K562 (cell line): ENCODE measurements at regions not wholly inside any gene's neighbourhood (a gene's known extent, or its start where the extent isn't known, plus 50 kb on each side); places are given as distances from the start of the nearest gene placed in this dataset.

ENCODE experiments used
- ATAC-seq: fragments of 200-7000 bp; cut with Tn5 transposase; 3 replicates; pipeline ENCODE4 v1.9.1; 2020; ENCODE audit warnings: moderate library complexity
- BruUV-seq: library from RNA; stranded (reverse); fragments of 400-500 nt; replicated peaks from 2 replicates; lab custom pipeline; 2021; lab: Mats Ljungman, UMichigan
- CTCF ChIA-PET: fragments of 300-600 bp; formaldehyde crosslinking; extraction: SDS; loops from one replicate; lab custom pipeline; 2021; ENCODE audit warnings: low intra/inter-chr PET ratio; lab: Yijun Ruan, JAX
- POLR2A ChIA-PET: fragments of 300-600, 350-650 bp; sonication (Branson Sonifier 250); formaldehyde crosslinking; extraction: SDS; loops from one replicate; lab custom pipeline; 2021; ENCODE audit warnings: antibody characterized with exemption, inconsistent platforms; lab: Yijun Ruan, JAX
- DNase-seq, 4 experiments: peaks; one replicate each; pipeline versions ENCODE4 v3.0.0 to v3.0.0-alpha.2; 2011 to 2018; ENCODE audit warnings: low spot score in 3 of 4, mixed read lengths in 3 of 4; ENCODE audit errors: extremely low read depth in 1 of 4
- FAIRE-seq: peaks from 2 replicates; lab custom pipeline; 2011; peaks lifted over from hg19 to GRCh38; lab: Jason Lieb, UNC
- H2AFZ ChIP-seq: 2 replicates; pipeline ENCODE4 v1.6.0; 2011; ENCODE audit warnings: low read depth, low read length, control low read depth, inconsistent platforms
- H3K27ac ChIP-seq: fragments of 200-600 bp; 3 replicates; pipeline ENCODE4 v1.8.0; 2011; ENCODE audit warnings: low read depth, mild to moderate bottlenecking, control low read depth, inconsistent platforms, low read length, moderate library complexity, mixed read lengths; ENCODE audit errors: extremely low read depth
- H3K27me3 ChIP-seq, 2 experiments: fragments of 300-600 bp in 1 of 2; 2 replicates in 1 of 2; 3 replicates in 1 of 2; pipeline versions ENCODE4 v1.6.0 to v1.8.0; 2011; ENCODE audit warnings: inconsistent platforms in 2 of 2, low read length in 2 of 2, mild to moderate bottlenecking in 1 of 2, mixed read lengths in 1 of 2, moderate library complexity in 1 of 2; ENCODE audit not compliant: control insufficient read depth in 2 of 2, insufficient read depth in 2 of 2
- H3K36me3 ChIP-seq: fragments of 300-600 bp; 3 replicates; pipeline ENCODE4 v1.8.0; 2011; ENCODE audit warnings: mild to moderate bottlenecking, low read length, inconsistent platforms; ENCODE audit not compliant: control insufficient read depth, insufficient read depth
- H3K4me1 ChIP-seq, 2 experiments: fragments of 200-600 bp in 1 of 2; replicated peaks in 1 of 2; 2 replicates in 1 of 2; 3 replicates in 1 of 2; pipeline versions ENCODE4 v1.5.1 to v1.8.0; 2011; ENCODE audit warnings: inconsistent platforms in 2 of 2, low read length in 2 of 2, mild to moderate bottlenecking in 1 of 2, mixed read lengths in 1 of 2, moderate library complexity in 1 of 2; ENCODE audit not compliant: control insufficient read depth in 2 of 2, insufficient read depth in 2 of 2
- H3K4me2 ChIP-seq: 2 replicates; pipeline ENCODE4 v1.6.1; 2011; ENCODE audit warnings: low read length, control low read depth, inconsistent platforms, mixed read lengths; ENCODE audit not compliant: insufficient read depth
- H3K4me3 ChIP-seq: fragments of 200-600 bp; sonication (generic), shearing (Covaris generic); 2 replicates; pipeline ENCODE4 v1.5.1; 2016; ENCODE audit warnings: control low read depth, inconsistent platforms
- H3K79me2 ChIP-seq: fragments of 200-600 bp; 3 replicates; pipeline ENCODE4 v1.8.0; 2011; ENCODE audit warnings: low read length, inconsistent platforms; ENCODE audit not compliant: control insufficient read depth, insufficient read depth
- H3K9ac ChIP-seq, 2 experiments: 2 replicates each; pipeline versions ENCODE4 v1.6.0 to v1.6.1; 2011; ENCODE audit warnings: low read depth in 2 of 2, low read length in 2 of 2, control low read depth in 1 of 2, inconsistent platforms in 1 of 2, mild to moderate bottlenecking in 1 of 2, mixed read lengths in 1 of 2; ENCODE audit not compliant: insufficient read depth in 1 of 2
- H3K9me1 ChIP-seq: one replicate; pipeline ENCODE4 v1.6.0; 2011; ENCODE audit warnings: inconsistent platforms, mild to moderate bottlenecking, low read length, moderate library complexity; ENCODE audit not compliant: control insufficient read depth, insufficient read depth
- H3K9me3 ChIP-seq: replicated peaks from 2 replicates; pipeline ENCODE4 v1.5.1; 2011; ENCODE audit warnings: low read depth, low read length, inconsistent platforms; ENCODE audit not compliant: control insufficient read depth, insufficient read depth
- H4K20me1 ChIP-seq: replicated peaks from 2 replicates; pipeline ENCODE4 v1.6.1; 2011; ENCODE audit warnings: low read length, inconsistent platforms, mixed read lengths; ENCODE audit not compliant: control insufficient read depth, insufficient read depth
- ETV5 ChIP-seq: sonication (generic); formaldehyde crosslinking; IDR thresholded peaks from 2 replicates; pipeline ENCODE4 v1.4.0; 2020; ENCODE audit warnings: low read depth, mild to moderate bottlenecking, missing genetic modification reagents
- HDAC1 ChIP-seq, 2 experiments: fragments of 450-650 bp; IDR thresholded peaks; 2 replicates each; pipeline ENCODE4 v1.6.1; 2016 to 2017; ENCODE audit warnings: inconsistent platforms in 1 of 2, mild to moderate bottlenecking in 1 of 2, moderate library complexity in 1 of 2
- JUND ChIP-seq, 2 experiments: IDR thresholded peaks; 2 replicates in 1 of 2; 3 replicates in 1 of 2; pipeline ENCODE4 v1.6.1; 2011; ENCODE audit warnings: borderline replicate concordance in 2 of 2, low read depth in 2 of 2, low read length in 2 of 2, improper control_type of control experiment in 1 of 2, missing biosample characterization in 1 of 2, missing genetic modification characterization in 1 of 2, missing genetic modification reagents in 1 of 2
- KLF13 ChIP-seq: fragments of 450-650 bp; IDR thresholded peaks from 2 replicates; pipeline ENCODE4 v1.6.1; 2016; ENCODE audit warnings: missing genetic modification characterization, low read depth, mild to moderate bottlenecking, missing compliant biosample characterization, moderate library complexity, borderline replicate concordance
- ZNF766 ChIP-seq: fragments of 200-800 bp; sonication (Bioruptor generic); conservative IDR thresholded peaks from 2 replicates; pipeline ENCODE4 v1.6.1; 2016; ENCODE audit warnings: missing genetic modification characterization, missing compliant biosample characterization
- ZNF778 ChIP-seq: fragments of 450-650 bp; formaldehyde crosslinking; IDR thresholded peaks from 2 replicates; pipeline ENCODE4 v1.4.0; 2020; ENCODE audit warnings: mild to moderate bottlenecking, moderate library complexity
- WGBS: fragments of 100-300 bp; shearing (Covaris generic); methylation state at CpG from one replicate; pipeline ENCODE4 v1.1.6; 2016; ENCODE audit warnings: low coverage, mixed read lengths; ENCODE audit not compliant: insufficient coverage; ENCODE audit errors: missing lambda C conversion rate; 5-methylcytosine and 5-hydroxymethylcytosine counted together
- in situ Hi-C: fragments of 300-500 bp; cut with MboI; formaldehyde crosslinking; loops from 4 replicates; pipeline ENCODE4 v1.15.0; 2018; ENCODE audit warnings: inconsistent platforms, mixed read lengths
- intact Hi-C: fragments of 100-400 bp; cut with micrococcal nuclease; formaldehyde crosslinking; loops from 2 replicates; pipeline ENCODE4 v1.14.2; 2022
- TF ChIP-seq, protein P1 (sequence below): IDR thresholded peaks from 3 replicates; pipeline ENCODE4 v1.6.1; 2011; ENCODE audit warnings: borderline replicate concordance, mild to moderate bottlenecking; ENCODE audit not compliant: insufficient read length, insufficient read depth
- TF ChIP-seq, protein P2 (sequence below): fragments of 450-650 bp; formaldehyde crosslinking; IDR thresholded peaks from 2 replicates; pipeline ENCODE4 v1.4.0; 2022; ENCODE audit warnings: missing genetic modification characterization
- TF ChIP-seq, protein P3 (sequence below), 2 experiments: fragments of 450-650 bp; IDR thresholded peaks; 2 replicates each; pipeline ENCODE4 v1.6.1; 2016

DNA sequence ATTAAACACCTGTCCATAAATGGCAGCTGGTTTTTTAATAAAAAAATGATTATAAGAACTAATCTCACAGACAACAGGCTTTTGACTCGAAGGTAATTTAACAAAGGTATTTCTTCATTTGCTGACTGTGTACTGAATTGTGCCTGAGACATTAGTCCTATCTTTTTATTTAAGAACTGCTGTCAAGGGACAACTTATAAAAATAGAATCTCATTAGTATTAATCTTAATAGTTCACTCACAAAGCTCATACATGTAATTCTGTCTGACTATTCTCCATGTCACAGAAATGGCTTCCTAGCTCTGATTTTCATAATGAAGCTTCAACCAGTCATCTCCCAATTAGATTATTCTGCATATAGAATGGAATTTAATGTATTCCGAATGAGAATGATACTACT lies 276.9 kb upstream of the PDZRN3 start:
- no peak overlapping the region for H3K9ac ChIP-seq
- no peak overlapping the region for H3K4me3 ChIP-seq
- no peaks in the 10 kb centered on the region for H3K9me3 ChIP-seq
- BruUV-seq: no TSS peak
- H3K4me2 ChIP-seq: no peak overlapping the region
- no peaks in the 10 kb centered on the region for H3K27me3 ChIP-seq
- ChIA-PET POLR2A (no interaction called here), CTCF (no interaction called here)
- ATAC-seq: no peak
- WGBS: 4% methylated on average over 2 of the region's 2 CpGs
- no peak overlapping the region for H2AFZ ChIP-seq
- no peaks in the 10 kb centered on the region for H3K9me1 ChIP-seq
- DNase-seq: no peak
- FAIRE-seq: no peak
- H4K20me1 ChIP-seq: no peaks in the 10 kb centered on the region
- intact Hi-C loops: no loop called here
- no peaks in the 10 kb centered on the region for H3K4me1 ChIP-seq
- in situ Hi-C loops: no loop called here
- no peaks in the 10 kb centered on the region for H3K79me2 ChIP-seq
- no peaks in the 10 kb centered on the region for H3K36me3 ChIP-seq
- TF ChIP-seq ETV5: no peak
- TF ChIP-seq, all 486 proteins: peak for 0
- H3K27ac ChIP-seq: no peak overlapping the region

DNA sequence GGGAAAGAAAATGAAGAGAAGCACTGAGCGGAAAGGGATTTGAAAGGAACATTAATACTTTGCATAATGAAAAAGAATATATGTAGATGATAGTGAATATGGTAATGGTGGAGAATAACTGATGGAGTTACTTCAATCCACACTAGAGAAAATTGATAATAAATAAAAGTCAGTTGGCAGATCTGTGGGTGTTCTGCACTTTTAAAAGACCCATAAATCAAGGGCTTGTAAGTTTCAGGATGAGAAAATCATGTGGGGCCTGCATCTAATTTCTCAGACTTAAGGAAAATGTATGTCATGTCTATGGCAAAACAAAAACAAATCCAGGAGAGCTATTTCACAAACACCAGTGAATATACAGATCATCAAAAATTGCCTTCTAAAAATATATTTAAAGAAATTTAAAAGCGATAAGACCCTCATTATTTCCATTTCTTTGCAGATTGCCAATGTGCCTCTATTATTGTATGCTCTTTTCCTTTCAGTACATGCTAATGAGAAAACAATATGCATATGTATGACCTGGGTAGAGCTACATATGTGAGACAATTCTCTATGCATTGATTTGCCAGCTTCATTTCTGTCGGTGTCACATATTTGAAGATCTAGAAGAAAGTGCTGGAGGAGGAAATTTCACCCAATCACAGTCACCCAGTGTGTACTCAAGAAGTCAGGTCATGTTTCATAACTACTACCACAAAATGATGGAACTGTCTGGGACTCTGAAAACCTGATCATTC lies 269.9 kb upstream of the PDZRN3 start:
- Histone ChIP-seq H3K4me2 (no peak overlapping the region), H3K4me1 (no peaks in the 10 kb centered on the region), H3K9me3 (no peaks in the 10 kb centered on the region), H3K27ac (no peak overlapping the region), H3K9ac (no peak overlapping the region), H3K36me3 (no peaks in the 10 kb centered on the region), H4K20me1 (no peaks in the 10 kb centered on the region), H3K79me2 (no peaks in the 10 kb centered on the region), H3K27me3 (no peaks in the 10 kb centered on the region), H3K4me3 (no peak overlapping the region), H3K9me1 (no peaks in the 10 kb centered on the region), H2AFZ (no peak overlapping the region)
- ATAC-seq (no peak), DNase-seq (no peak), FAIRE-seq (no peak)
- intact Hi-C loops (no loop called here), in situ Hi-C loops (no loop called here)
- CTCF ChIA-PET: no interaction called here
- TF ChIP-seq KLF13 (tag): no peak
- TF ChIP-seq HDAC1 (IDR thresholded peaks at IDR 0.05): no peak
- TF ChIP-seq, protein P1, sequence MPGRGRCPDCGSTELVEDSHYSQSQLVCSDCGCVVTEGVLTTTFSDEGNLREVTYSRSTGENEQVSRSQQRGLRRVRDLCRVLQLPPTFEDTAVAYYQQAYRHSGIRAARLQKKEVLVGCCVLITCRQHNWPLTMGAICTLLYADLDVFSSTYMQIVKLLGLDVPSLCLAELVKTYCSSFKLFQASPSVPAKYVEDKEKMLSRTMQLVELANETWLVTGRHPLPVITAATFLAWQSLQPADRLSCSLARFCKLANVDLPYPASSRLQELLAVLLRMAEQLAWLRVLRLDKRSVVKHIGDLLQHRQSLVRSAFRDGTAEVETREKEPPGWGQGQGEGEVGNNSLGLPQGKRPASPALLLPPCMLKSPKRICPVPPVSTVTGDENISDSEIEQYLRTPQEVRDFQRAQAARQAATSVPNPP: no peak
- TF ChIP-seq, protein P2, sequence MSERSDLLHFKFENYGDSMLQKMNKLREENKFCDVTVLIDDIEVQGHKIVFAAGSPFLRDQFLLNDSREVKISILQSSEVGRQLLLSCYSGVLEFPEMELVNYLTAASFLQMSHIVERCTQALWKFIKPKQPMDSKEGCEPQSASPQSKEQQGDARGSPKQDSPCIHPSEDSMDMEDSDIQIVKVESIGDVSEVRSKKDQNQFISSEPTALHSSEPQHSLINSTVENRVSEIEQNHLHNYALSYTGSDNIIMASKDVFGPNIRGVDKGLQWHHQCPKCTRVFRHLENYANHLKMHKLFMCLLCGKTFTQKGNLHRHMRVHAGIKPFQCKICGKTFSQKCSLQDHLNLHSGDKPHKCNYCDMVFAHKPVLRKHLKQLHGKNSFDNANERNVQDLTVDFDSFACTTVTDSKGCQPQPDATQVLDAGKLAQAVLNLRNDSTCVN (CRISPR knock-in tag): no peak
- no peak for TF ChIP-seq ZNF778 (CRISPR knock-in tag)
- TF ChIP-seq, protein P3, sequence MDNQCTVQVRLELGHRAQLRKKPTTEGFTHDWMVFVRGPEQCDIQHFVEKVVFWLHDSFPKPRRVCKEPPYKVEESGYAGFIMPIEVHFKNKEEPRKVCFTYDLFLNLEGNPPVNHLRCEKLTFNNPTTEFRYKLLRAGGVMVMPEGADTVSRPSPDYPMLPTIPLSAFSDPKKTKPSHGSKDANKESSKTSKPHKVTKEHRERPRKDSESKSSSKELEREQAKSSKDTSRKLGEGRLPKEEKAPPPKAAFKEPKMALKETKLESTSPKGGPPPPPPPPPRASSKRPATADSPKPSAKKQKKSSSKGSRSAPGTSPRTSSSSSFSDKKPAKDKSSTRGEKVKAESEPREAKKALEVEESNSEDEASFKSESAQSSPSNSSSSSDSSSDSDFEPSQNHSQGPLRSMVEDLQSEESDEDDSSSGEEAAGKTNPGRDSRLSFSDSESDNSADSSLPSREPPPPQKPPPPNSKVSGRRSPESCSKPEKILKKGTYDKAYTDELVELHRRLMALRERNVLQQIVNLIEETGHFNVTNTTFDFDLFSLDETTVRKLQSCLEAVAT (IDR thresholded peaks at IDR 0.05): no peak
- no peak for TF ChIP-seq ZNF766 (CRISPR knock-in tag)
- no peak for TF ChIP-seq JUND (IDR thresholded peaks at IDR 0.05; ENCODE audit: borderline replicate concordance, low read depth, low read length)
- TF ChIP-seq JUND (tag; IDR thresholded peaks at IDR 0.05; ENCODE audit: borderline replicate concordance, low read depth, low read length): no peak
- BruUV-seq: no TSS peak
- 0% methylated on average over 3 of the region's 3 CpGs for WGBS
- POLR2A ChIA-PET: no interaction called here
